HG02973 (cell line): ENCODE measurements at regions not wholly inside any gene's neighbourhood (a gene's known extent, or its start where the extent isn't known, plus 50 kb on each side); places are given as distances from the start of the nearest gene placed in this dataset.

Experiments
- ATAC-seq: cut with Tn5 transposase; IDR thresholded peaks from one replicate; pipeline ENCODE4 v1.9.1; 2021; ENCODE audit warnings: moderate library complexity; ENCODE audit not compliant: unreplicated experiment

DNA sequence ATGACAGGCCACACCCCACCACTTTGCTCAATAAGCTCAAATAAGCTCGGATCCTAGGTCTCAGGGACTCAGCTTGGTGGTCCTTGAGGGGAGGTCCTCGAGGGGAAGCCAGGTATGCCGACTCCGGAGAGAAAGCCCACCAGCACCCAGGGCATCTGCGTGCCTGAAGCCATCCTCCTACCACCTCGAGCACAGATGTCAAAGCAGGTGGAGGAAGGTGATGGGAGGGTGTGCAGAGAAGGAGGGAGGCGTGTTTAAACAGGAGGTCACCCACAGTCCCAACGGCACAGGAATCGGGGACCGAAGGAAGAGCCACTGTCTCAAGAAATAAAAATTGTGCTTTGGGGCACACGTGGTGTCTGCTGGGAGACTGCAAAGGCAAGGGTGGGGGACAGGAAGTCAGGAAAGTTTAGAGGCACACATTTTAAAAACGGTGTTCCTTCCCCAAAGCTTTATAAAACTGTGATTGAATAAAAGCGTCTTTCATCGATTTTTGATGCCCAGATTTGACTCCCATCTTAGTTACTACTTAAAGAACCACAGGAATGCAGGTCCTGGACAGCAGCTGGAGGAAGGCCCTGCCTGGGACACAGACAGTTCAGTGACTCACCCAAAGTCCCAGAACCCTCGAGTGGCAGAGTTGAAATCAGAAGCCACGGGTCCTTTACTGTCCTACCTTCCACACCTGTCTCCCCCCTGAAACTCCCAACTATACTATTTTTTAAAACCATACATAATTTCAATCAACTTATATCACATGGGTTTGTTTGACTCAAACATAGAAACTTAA, 221.0 kb upstream of the PDE10A start:
- ATAC-seq, result no peak

DNA sequence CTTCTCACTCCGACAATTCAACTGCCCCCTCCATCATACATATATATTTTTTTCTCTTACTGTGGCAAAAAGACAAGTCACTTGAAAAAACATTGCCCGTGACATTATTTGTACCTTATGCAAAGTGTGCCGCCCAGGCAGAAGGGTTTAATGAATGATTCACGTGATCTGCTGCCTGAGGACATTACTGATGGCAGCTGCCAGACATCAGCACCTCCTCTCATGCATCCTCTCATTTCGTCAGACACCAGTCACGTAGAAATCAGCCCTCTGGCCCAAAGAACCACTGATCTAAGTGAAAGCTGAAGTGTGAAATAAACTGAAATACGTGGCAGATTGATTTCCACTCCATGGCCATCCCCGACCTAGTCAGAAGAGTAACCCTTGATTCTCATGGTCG, 218.8 kb upstream of the PDE10A start:
- no peak for ATAC-seq

DNA sequence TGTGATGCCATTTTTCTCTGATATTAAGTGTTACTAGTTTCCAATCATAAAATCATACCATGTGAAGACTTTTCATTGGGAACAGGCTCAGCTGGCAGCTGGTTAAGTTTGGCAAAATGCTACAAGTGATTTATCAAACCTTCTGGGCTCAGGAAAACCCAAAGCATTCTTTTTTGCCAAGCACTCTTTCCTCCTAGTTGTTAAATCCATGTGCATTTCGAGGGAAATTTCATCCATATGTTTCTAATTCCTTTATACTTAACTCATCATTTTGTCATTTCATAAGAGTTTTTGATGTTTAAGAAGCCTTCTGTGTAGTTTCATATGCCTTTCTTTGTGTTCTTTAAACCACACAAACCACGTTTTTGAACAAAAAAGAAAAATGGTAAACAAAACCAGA, 217.6 kb upstream of the PDE10A start:
- ATAC-seq, result no peak

DNA sequence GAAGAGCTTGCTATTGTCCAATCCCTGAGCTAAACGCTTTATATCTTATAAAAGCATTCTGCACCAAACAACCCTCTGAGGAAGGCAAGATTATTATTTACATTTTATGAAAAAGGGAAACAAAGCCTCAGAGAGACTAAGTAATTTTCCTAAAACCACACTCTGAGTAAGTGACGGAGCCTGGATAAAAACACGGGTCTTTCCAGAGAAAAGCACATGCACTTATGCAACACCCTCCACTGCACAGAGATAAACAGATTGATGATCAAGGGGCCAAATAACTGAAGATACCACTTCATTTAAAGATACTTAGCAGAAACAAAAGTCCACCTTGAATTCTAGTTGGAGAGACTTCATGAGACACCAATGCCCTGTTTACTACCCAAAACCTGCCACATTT, 214.7 kb upstream of the PDE10A start:
- ATAC-seq, result no peak

DNA sequence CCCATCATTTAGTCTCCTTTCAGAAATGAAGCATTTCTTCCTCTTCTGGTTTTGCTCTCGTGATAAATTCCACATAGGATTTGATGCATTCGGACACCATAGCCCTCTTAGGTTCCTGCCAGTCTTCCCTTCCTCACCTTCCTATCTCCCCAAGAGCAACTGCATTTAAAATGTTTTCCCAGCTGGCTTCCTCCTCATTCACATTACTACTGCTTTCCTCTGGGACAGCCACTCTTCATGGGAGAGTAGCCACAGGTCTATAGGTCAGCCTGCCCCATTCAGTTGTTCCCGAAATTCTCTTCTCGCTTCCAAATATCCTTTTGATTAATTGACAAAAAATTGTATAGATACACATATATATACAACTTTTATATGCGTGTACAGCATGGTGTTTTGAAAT, 214.2 kb upstream of the PDE10A start:
- ATAC-seq, result no peak

- ATAC-seq, result no peak
These were observed 213.5 kb upstream of the PDE10A start for GRCh38 chr6:165876588-165876987.

GRCh38 chr6:165875946-165876345, 212.9 kb upstream of the PDE10A start:
- ATAC-seq, result no peak

DNA sequence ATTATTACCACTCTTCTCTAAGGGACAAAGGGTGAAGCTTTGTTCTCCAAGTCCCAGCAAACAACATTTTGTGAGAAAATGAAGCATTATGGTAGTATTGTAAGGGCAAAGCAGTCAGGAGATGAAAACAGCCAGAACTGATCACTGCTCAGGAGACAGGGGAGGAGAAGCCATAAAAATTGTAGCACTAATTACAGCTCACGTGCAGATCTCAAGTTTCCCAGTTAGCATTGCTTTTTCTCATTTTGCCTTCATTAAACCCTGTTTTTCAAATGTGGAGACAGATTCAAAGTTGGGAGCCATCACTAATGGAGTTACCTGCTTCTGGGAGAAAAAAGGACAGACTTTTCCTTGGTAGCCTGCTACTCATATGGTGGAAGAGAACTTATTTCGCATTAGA, 210.9 kb upstream of the PDE10A start:
- no peak for ATAC-seq

DNA sequence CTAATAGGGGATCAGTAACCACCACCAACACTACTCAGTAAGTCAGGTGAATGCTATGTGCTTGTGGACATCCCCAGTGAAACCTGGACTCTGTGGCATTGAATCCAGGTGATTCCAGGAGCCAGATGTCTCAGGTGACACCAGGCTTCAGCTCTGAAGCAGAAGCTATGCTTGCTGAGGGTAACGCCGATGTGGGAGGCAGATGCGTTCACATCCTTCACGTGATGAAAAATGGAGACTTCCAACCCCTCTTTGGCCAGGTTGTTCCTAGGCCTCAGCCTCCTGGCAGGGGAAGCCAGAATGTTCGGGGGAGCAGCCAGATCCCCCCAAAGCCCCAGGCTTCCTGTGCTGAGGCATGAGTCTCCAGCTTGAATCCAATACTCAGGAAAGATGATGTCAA, 209.8 kb upstream of the PDE10A start:
- ATAC-seq, result no peak

- no peak for ATAC-seq
These were observed 209.3 kb upstream of the PDE10A start for GRCh38 chr6:165872311-165872710.

DNA sequence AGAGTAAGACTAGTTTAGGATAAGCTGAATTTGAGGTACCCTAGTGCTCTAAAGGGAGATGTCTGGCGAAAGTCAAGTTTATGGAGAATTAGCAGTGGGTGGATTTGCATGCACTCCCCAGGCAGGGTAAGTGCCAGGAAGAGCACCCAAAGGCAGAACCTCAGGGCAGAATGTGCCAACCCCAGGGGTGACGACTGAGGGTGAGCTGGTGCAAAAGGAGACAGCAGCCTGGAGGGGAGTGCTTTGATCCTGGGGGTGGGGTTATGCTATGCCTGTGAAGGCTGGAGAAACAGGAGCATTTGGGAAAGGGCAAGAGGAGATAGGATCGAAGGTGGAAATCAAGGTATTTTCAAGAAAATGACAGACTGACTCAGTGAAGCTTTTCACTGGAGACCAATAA, 208.5 kb upstream of the PDE10A start:
- ATAC-seq, result no peak

GRCh38 chr6:165869526-165869925, 206.5 kb upstream of the PDE10A start:
- no peak for ATAC-seq

DNA sequence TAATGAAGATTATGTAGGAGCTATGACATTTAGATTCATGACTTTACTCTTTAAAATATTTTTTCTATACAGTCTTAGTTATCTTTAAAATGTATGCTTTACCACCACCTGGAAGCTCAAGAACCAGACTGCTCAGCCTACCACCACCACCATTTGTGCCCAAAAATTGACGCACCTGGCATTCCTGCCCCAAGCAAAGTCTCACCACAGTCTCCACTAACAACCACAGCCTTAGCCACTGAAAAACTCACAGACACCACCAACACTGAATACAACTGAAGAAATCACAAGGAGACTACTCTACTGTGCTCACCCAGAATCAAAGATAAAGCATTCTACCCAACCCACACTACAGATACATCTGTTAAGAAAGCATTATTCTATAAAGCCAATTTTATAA, 201.9 kb upstream of the PDE10A start:
- ATAC-seq, result no peak

GRCh38 chr6:165864218-165864617, 201.2 kb upstream of the PDE10A start:
- no peak for ATAC-seq

GRCh38 chr6:165863801-165864200, 200.8 kb upstream of the PDE10A start:
- no peak for ATAC-seq

GRCh38 chr6:165862813-165863212, 199.8 kb upstream of the PDE10A start:
- no peak for ATAC-seq

DNA sequence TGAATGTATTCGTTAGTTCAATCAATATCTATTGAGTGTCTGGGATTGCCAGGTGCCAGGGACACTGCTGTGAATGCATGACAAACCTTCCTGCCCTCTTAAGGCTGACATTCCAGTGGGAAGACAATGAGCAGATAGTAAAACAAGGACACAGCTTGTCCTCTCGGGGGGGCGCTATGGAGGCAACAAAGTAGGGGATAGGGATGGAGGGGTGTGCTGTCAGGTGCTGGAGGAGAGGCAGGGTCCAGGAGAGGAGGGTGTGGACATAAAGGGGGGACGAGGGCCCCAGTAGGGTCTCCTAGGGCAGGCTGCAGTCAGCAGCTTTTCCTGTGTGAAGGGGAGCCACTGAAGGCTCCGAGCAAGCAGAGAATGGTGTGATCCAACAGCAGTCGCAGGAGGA, 198.2 kb upstream of the PDE10A start:
- ATAC-seq, result no peak

GRCh38 chr6:165858586-165858985, 195.5 kb upstream of the PDE10A start:
- ATAC-seq, result no peak

GRCh38 chr6:165855856-165856255, 192.8 kb upstream of the PDE10A start:
- ATAC-seq, result no peak

GRCh38 chr6:165854863-165855593, 192.0 kb upstream of the PDE10A start:
- no peak for ATAC-seq

GRCh38 chr6:165854061-165854862, 191.2 kb upstream of the PDE10A start:
- no peak for ATAC-seq

GRCh38 chr6:165852676-165853075, 189.6 kb upstream of the PDE10A start:
- no peak for ATAC-seq
